Tibial nerve (tissue), 4 donors: ENCODE measurements at regions not wholly inside any gene's neighbourhood (a gene's known extent, or its start where the extent isn't known, plus 50 kb on each side); places are given as distances from the start of the nearest gene placed in this dataset.

ENCODE experiments used
- DNase-seq, 2 donors: peaks; one replicate each; pipeline ENCODE4 v3.0.0-alpha.2; 2019; ENCODE audit warnings: low spot score in 2 of 2
- H3K27ac ChIP-seq, 4 donors: fragments of 200-600 bp; sonication (generic) in 3 of 4; one replicate each; pipeline ENCODE4 v1.5.1; 2017 to 2019; ENCODE audit warnings: mild to moderate bottlenecking in 1 of 4
- H3K27me3 ChIP-seq, 2 donors: fragments of 200-600 bp; sonication (generic) in 1 of 2; one replicate each; pipeline versions ENCODE4 v1.5.1 to v1.6.0; 2017 to 2019
- H3K36me3 ChIP-seq, 3 donors: fragments of 200-600 bp; sonication (generic); one replicate each; pipeline ENCODE4 v1.5.1; 2018 to 2019
- H3K4me1 ChIP-seq, 4 donors: fragments of 200-600 bp; sonication (generic) in 3 of 4; one replicate each; pipeline ENCODE4 v1.5.1; 2017 to 2019
- H3K4me3 ChIP-seq, 4 donors: fragments of 200-600 bp; sonication (generic) in 3 of 4; one replicate each; pipeline ENCODE4 v1.5.1; 2017 to 2019; ENCODE audit warnings: mild to moderate bottlenecking in 1 of 4, moderate library complexity in 1 of 4
- H3K9me3 ChIP-seq, 4 donors: fragments of 200-600 bp; sonication (generic) in 3 of 4; one replicate each; pipeline ENCODE4 v1.5.1; 2017 to 2019
- CTCF ChIP-seq, 5 experiments: fragments of 200-600 bp in 3 of 5; fragments of 450-650 bp in 2 of 5; sonication (generic) in 3 of 5; IDR thresholded peaks; one replicate each; pipeline ENCODE4 v1.5.1; 2016 to 2019; ENCODE audit warnings: antibody characterized with exemption in 5 of 5, mild to moderate bottlenecking in 3 of 5, moderate library complexity in 2 of 5
- EP300 ChIP-seq, 2 donors: sonication (generic); formaldehyde crosslinking; IDR thresholded peaks; one replicate each; pipeline ENCODE4 v1.6.1; 2017; ENCODE audit warnings: antibody characterized with exemption in 2 of 2, mild to moderate bottlenecking in 1 of 2
- POLR2A ChIP-seq, 2 donors: fragments of 450-650 bp; IDR thresholded peaks; one replicate each; pipeline ENCODE4 v1.6.1; 2017; ENCODE audit warnings: antibody characterized with exemption in 2 of 2, mild to moderate bottlenecking in 2 of 2, moderate library complexity in 2 of 2
- WGBS, 2 donors: methylation state at CpG; one replicate each; pipeline ENCODE4 v1.1.5; 2018; 5-methylcytosine and 5-hydroxymethylcytosine counted together

DNA sequence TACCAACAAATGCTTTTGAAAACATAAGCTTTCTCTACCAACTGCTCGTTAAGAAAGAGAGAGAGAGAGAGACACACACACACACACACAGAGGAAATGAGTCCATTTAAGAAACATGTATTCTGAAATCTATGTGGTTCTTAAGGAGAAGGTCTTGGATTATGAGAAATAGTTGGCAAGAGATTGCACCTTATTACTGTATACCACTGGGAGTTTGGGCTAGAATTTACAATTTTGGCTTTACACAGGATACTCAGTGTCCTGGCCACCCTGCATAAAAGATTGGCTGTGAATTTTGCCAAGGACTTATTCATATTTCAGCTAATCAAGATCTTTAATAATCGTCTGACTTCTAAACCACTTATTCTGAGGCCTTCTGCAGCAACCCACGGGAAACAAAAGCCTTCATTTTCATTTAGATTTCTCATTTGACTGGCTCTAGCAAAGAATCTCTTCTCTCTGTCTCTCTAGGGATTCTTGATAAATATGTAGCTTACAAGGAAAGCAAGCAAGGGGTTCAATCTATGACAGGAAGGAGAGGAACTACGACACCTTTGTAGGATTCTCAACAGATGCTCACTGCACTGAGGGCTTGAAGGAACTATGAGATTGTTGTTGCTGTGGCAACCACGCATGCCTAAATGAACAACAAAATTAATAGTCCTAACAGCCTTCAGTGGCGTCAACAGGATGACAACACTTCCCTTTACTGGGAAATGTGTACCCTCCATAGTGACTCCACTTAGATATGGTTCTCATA lies 75.3 kb upstream of the GNAO1 start:
- Histone ChIP-seq H3K27ac (no peak overlapping the region), H3K4me1 (peaks cover 0 to 8% (median 0%) of the 10 kb centered on the region in 4 donors), H3K27me3 (no peaks in the 10 kb centered on the region), H3K36me3 (no peaks in the 10 kb centered on the region), H3K4me3 (no peak overlapping the region), H3K9me3 (no peaks in the 10 kb centered on the region)
- 43 to 49% methylated on average over 6 of the region's 6 CpGs for WGBS, 2 donors
- DNase-seq, result no peak
- TF ChIP-seq CTCF (IDR thresholded peaks at IDR 0.05) (no peak), EP300 (IDR thresholded peaks at IDR 0.05) (no peak), POLR2A (IDR thresholded peaks at IDR 0.05) (no peak)

DNA sequence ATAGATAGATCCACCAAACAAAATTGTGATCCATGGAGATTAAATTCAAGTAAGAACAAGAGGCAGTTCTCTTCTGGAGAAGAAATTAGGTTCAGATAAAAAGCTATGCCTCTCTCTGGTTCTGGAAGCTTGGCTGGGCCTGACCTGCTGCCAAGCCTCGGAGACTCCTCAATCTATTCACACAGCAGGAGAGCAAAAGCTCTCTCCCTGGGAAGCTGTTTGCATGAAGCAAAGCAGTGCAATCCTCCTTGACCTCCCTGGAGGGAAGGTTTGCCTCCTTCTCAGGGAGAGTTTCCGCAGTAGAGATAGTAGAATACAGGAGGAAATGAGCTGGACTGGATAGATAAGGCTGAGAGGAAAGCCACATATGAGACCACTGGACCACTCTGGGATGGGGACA lies 78.1 kb upstream of the GNAO1 start:
- H3K36me3 ChIP-seq, result no peaks in the 10 kb centered on the region
- peaks cover 0 to 26% (median 0%) of the 10 kb centered on the region in 4 donors for H3K4me1 ChIP-seq
- TF ChIP-seq EP300 (IDR thresholded peaks at IDR 0.05) (no peak), CTCF (IDR thresholded peaks at IDR 0.05) (no peak), POLR2A (IDR thresholded peaks at IDR 0.05) (no peak)
- no peak overlapping the region for H3K27ac ChIP-seq
- H3K4me3 ChIP-seq, result no peak overlapping the region
- no peaks in the 10 kb centered on the region for H3K9me3 ChIP-seq
- DNase-seq, result no peak
- 39 to 41% methylated on average over 2 of the region's 2 CpGs for WGBS, 2 donors
- no peaks in the 10 kb centered on the region for H3K27me3 ChIP-seq

- Histone ChIP-seq H3K9me3 (no peaks in the 10 kb centered on the region), H3K4me3 (no peak overlapping the region), H3K4me1 (peaks cover 0 to 26% (median 0%) of the 10 kb centered on the region in 4 donors), H3K36me3 (no peaks in the 10 kb centered on the region), H3K27ac (no peak overlapping the region), H3K27me3 (no peaks in the 10 kb centered on the region)
- TF ChIP-seq POLR2A (IDR thresholded peaks at IDR 0.05) (no peak), CTCF (IDR thresholded peaks at IDR 0.05) (no peak), EP300 (IDR thresholded peaks at IDR 0.05) (no peak)
- WGBS, 2 donors, result 69 to 79% methylated on average over 5 of the region's 5 CpGs
- no peak for DNase-seq
These were observed 80.2 kb upstream of the GNAO1 start for GRCh38 chr16:56111100-56111499.

DNA sequence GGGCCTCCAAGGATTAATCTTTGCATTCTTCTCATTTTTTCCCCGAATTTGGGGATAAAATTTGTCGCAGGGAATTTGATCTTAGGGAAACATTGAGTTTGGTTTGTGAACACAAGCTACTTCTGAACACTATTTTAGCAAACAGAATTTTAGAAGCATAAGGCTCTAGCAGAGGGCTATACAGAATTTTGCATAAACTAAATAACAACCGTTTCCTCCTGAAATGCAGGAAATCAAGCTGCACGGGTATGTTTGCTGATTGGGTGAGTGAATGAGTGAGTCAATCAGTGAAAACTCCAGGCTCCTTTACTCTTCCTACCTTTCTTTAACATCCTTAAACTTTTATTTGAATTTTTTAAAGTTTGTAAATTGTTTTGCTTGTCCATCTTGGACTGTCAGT lies 81.3 kb upstream of the GNAO1 start:
- 33 to 34% methylated on average over 4 of the region's 4 CpGs for WGBS, 2 donors
- H3K4me1 ChIP-seq, result peaks cover 0 to 23% (median 0%) of the 10 kb centered on the region in 4 donors

More for the DNA sequence above, 81.3 kb upstream of the GNAO1 start:
- Histone ChIP-seq H3K36me3 (no peaks in the 10 kb centered on the region), H3K27me3 (no peaks in the 10 kb centered on the region), H3K27ac (no peak overlapping the region), H3K9me3 (no peaks in the 10 kb centered on the region), H3K4me3 (no peak overlapping the region)
- TF ChIP-seq POLR2A (IDR thresholded peaks at IDR 0.05) (no peak), EP300 (IDR thresholded peaks at IDR 0.05) (no peak), CTCF (IDR thresholded peaks at IDR 0.05) (no peak)
- no peak for DNase-seq
